Endothelial cell of umbilical vein (primary cell): ENCODE measurements at regions not wholly inside any gene's neighbourhood (a gene's known extent, or its start where the extent isn't known, plus 50 kb on each side); places are given as distances from the start of the nearest gene placed in this dataset.

ENCODE experiments used
- BruUV-seq: library from RNA; stranded (reverse); fragments of 400-500 nt; replicated peaks from 2 replicates; lab custom pipeline; 2021; lab: Mats Ljungman, UMichigan
- CTCF ChIA-PET: fragments of 300-600, 350-600 bp; sonication (Branson Sonifier 250); formaldehyde crosslinking; loops from one replicate; lab custom pipeline; 2021; ENCODE audit warnings: antibody characterized with exemption, inconsistent platforms; lab: Charles Lee
- POLR2A ChIA-PET: fragments of 300-600, 350-600 bp; sonication (Branson Sonifier 250); formaldehyde crosslinking; loops from one replicate; lab custom pipeline; 2021; ENCODE audit warnings: antibody characterized with exemption, inconsistent platforms; lab: Charles Lee
- DNase-seq: peaks from one replicate; pipeline ENCODE4 v3.0.0-alpha.2; 2011; ENCODE audit warnings: low read depth, low spot score
- FAIRE-seq: peaks from 2 replicates; lab custom pipeline; 2011; peaks lifted over from hg19 to GRCh38; lab: Jason Lieb, UNC
- H2AFZ ChIP-seq: 2 replicates; pipeline ENCODE4 v1.6.0; 2012; ENCODE audit warnings: low read depth, low read length, control low read depth, inconsistent platforms
- H3K27ac ChIP-seq: 2 replicates; pipeline ENCODE4 v1.5.1; 2011; ENCODE audit warnings: low read depth, mild to moderate bottlenecking, control low read depth, low read length, moderate library complexity; ENCODE audit not compliant: insufficient read depth
- H3K27me3 ChIP-seq, 2 experiments: 2 replicates each; pipeline versions ENCODE4 v1.6.0 to v1.6.1; 2011; ENCODE audit warnings: low read length in 2 of 2, mixed read lengths in 1 of 2; ENCODE audit not compliant: control insufficient read depth in 2 of 2, insufficient read depth in 2 of 2
- H3K36me3 ChIP-seq, 2 experiments: 2 replicates in 1 of 2; 3 replicates in 1 of 2; pipeline ENCODE4 v1.5.1; 2011; ENCODE audit warnings: low read length in 2 of 2, mild to moderate bottlenecking in 1 of 2, moderate library complexity in 1 of 2; ENCODE audit not compliant: control insufficient read depth in 2 of 2, insufficient read depth in 2 of 2; ENCODE audit errors: extremely low read depth in 1 of 2
- H3K4me1 ChIP-seq: 3 replicates; pipeline ENCODE4 v1.5.1; 2011; ENCODE audit warnings: mild to moderate bottlenecking, low read length; ENCODE audit not compliant: control insufficient read depth, insufficient read depth; ENCODE audit errors: extremely low read depth
- H3K4me2 ChIP-seq: 2 replicates; pipeline ENCODE4 v1.6.1; 2011; ENCODE audit warnings: low read length, control low read depth, mixed read lengths; ENCODE audit not compliant: insufficient read depth
- H3K4me3 ChIP-seq, 3 experiments: fragments of 200-600 bp in 1 of 3; sonication (generic), shearing (Covaris generic) in 1 of 3; replicated peaks in 1 of 3; 2 replicates each; pipeline ENCODE4 v1.5.1; 2011 to 2016; ENCODE audit warnings: control low read depth in 3 of 3, low read length in 3 of 3, mild to moderate bottlenecking in 2 of 3, inconsistent platforms in 1 of 3, low read depth in 1 of 3, moderate library complexity in 1 of 3; ENCODE audit not compliant: insufficient read depth in 1 of 3
- H3K79me2 ChIP-seq: 2 replicates; pipeline ENCODE4 v1.6.0; 2012; ENCODE audit warnings: low read length, inconsistent platforms; ENCODE audit not compliant: control insufficient read depth, insufficient read depth
- H3K9ac ChIP-seq: replicated peaks from 2 replicates; pipeline ENCODE3; 2011; ENCODE audit warnings: low read length, control low read depth; ENCODE audit not compliant: insufficient read depth; ENCODE audit errors: extremely low read depth
- H3K9me1 ChIP-seq: replicated peaks from 3 replicates; pipeline ENCODE4 v1.6.0; 2011; ENCODE audit warnings: mild to moderate bottlenecking, low read length; ENCODE audit not compliant: control insufficient read depth, insufficient read depth; ENCODE audit errors: extremely low read depth
- H3K9me3 ChIP-seq: replicated peaks from 2 replicates; pipeline ENCODE4 v1.5.1; 2012; ENCODE audit warnings: low read length, inconsistent platforms; ENCODE audit not compliant: control insufficient read depth, insufficient read depth
- H4K20me1 ChIP-seq: replicated peaks from 2 replicates; pipeline ENCODE3; 2011; ENCODE audit warnings: mild to moderate bottlenecking, low read length; ENCODE audit not compliant: control insufficient read depth, insufficient read depth; ENCODE audit errors: extremely low read depth
- EZH2 ChIP-seq: IDR thresholded peaks from 2 replicates; pipeline ENCODE4 v1.6.1; 2012; ENCODE audit warnings: borderline replicate concordance, low read depth, mild to moderate bottlenecking, moderate library complexity, low read length, inconsistent platforms; ENCODE audit not compliant: severe bottlenecking
- FOS ChIP-seq: IDR thresholded peaks from 2 replicates; pipeline ENCODE4 v1.6.1; 2011; ENCODE audit warnings: mild to moderate bottlenecking, low read length, moderate library complexity, borderline replicate concordance; ENCODE audit not compliant: insufficient read depth
- GATA2 ChIP-seq: IDR thresholded peaks from 2 replicates; pipeline ENCODE4 v1.7.0; 2011; ENCODE audit warnings: low read depth, mild to moderate bottlenecking, moderate library complexity, mixed read lengths, low read length; ENCODE audit not compliant: insufficient read length, insufficient read depth
- JUN ChIP-seq: IDR thresholded peaks from 2 replicates; pipeline ENCODE4 v1.6.1; 2011; ENCODE audit warnings: borderline replicate concordance, low read depth; ENCODE audit not compliant: insufficient read length, insufficient read depth
- MYC ChIP-seq: IDR thresholded peaks from one replicate; pipeline ENCODE4 v1.6.1; 2011; ENCODE audit warnings: mild to moderate bottlenecking, low read depth, low read length
- POLR2A ChIP-seq: IDR thresholded peaks from 2 replicates; pipeline ENCODE4 v1.6.1; 2012; ENCODE audit warnings: low read depth, mild to moderate bottlenecking, control low read depth, low read length
- POLR2AphosphoS5 ChIP-seq: IDR thresholded peaks from 2 replicates; pipeline ENCODE4 v1.6.1; 2012; ENCODE audit warnings: low read depth, mild to moderate bottlenecking, control low read depth, low read length, moderate library complexity; ENCODE audit not compliant: insufficient read depth
- dilution Hi-C: fragments of 300-500 bp; cut with MboI; formaldehyde crosslinking; loops from one replicate; pipeline ENCODE4 v1.15.0; 2019; ENCODE audit warnings: low sequenced_read_pairs; ENCODE audit not compliant: extremely low pct_ligation_motif_present
- intact Hi-C: fragments of 100-400 bp; cut with micrococcal nuclease; formaldehyde crosslinking; loops from one replicate; pipeline ENCODE4 v1.10.0; 2022
- TF ChIP-seq, protein P1 (sequence below): IDR thresholded peaks from 2 replicates; pipeline ENCODE4 v1.6.1; 2011; ENCODE audit not compliant: insufficient read depth, insufficient read length
- TF ChIP-seq, protein P2 (sequence below), 2 donors: IDR thresholded peaks; 1 replicate in 1 of 2; 2 replicates in 1 of 2; pipeline ENCODE4 v1.5.1; 2011; ENCODE audit warnings: low read length in 2 of 2, mild to moderate bottlenecking in 2 of 2, moderate library complexity in 2 of 2, control low read depth in 1 of 2, inconsistent platforms in 1 of 2, low read depth in 1 of 2; ENCODE audit not compliant: insufficient read depth in 1 of 2; ENCODE audit errors: extremely low read depth in 1 of 2

DNA sequence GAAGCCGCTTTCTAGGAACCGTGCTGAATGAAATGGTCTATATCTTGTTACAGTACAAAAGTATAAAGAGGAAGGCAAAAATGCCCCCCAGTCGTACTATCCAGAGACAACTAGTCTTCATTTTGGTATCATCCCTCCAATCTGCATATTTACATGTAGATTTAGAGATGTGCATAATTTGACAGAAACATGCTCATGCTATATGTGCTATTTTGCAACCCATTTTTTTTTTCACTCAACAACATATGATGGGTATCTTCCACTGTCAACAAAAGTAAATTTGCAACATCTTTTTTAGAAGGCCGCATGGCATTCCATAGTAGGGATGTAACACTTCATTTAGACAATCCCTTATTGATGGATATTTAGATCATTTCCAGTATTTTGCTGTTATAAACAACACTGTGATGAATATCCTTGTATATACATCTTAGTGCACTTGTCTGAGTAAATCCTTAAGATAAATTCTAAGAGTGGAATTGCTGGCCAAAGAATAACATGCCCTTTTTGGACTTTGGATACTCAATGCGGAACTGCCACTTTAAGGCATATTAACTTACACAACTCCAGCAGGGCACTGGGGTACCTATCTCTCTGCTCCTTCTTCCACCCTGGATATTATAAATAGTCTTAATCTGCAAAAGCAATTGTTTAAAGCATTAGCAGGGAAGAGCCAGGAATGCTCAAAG, 71.1 kb upstream of the SH3PXD2B start:
- no TSS peak for BruUV-seq
- dilution Hi-C loops (no loop called here), intact Hi-C loops (no loop called here)
- Histone ChIP-seq H3K36me3 (no peaks in the 10 kb centered on the region), H3K9ac (no peak overlapping the region), H3K27ac (no peak overlapping the region), H2AFZ (no peak overlapping the region), H3K4me3 (no peak overlapping the region), H3K27me3 (peaks cover 0 to 6% of the 10 kb centered on the region in 2 experiments), H3K9me1 (no peaks in the 10 kb centered on the region), H3K4me1 (no peaks in the 10 kb centered on the region), H3K9me3 (no peaks in the 10 kb centered on the region), H3K79me2 (no peaks in the 10 kb centered on the region), H3K4me2 (no peak overlapping the region), H4K20me1 (no peaks in the 10 kb centered on the region)
- TF ChIP-seq POLR2AphosphoS5 (no peak), POLR2A (no peak), EZH2 (no peak), JUN (no peak), GATA2 (no peak), MYC (no peak), FOS (no peak)
- TF ChIP-seq, protein P1, sequence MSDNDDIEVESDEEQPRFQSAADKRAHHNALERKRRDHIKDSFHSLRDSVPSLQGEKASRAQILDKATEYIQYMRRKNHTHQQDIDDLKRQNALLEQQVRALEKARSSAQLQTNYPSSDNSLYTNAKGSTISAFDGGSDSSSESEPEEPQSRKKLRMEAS = no peak
- TF ChIP-seq, protein P2, sequence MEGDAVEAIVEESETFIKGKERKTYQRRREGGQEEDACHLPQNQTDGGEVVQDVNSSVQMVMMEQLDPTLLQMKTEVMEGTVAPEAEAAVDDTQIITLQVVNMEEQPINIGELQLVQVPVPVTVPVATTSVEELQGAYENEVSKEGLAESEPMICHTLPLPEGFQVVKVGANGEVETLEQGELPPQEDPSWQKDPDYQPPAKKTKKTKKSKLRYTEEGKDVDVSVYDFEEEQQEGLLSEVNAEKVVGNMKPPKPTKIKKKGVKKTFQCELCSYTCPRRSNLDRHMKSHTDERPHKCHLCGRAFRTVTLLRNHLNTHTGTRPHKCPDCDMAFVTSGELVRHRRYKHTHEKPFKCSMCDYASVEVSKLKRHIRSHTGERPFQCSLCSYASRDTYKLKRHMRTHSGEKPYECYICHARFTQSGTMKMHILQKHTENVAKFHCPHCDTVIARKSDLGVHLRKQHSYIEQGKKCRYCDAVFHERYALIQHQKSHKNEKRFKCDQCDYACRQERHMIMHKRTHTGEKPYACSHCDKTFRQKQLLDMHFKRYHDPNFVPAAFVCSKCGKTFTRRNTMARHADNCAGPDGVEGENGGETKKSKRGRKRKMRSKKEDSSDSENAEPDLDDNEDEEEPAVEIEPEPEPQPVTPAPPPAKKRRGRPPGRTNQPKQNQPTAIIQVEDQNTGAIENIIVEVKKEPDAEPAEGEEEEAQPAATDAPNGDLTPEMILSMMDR (IDR thresholded peaks at IDR 0.05; ENCODE audit: extremely low read depth in 1 of 2, insufficient read depth in 1 of 2, low read depth in 1 of 2, low read length in 2 of 2) = no peak
- POLR2A ChIA-PET = no interaction called here
- CTCF ChIA-PET = no interaction called here
- DNase-seq (no peak), FAIRE-seq (no peak)
